AG10803 (cell line): ENCODE measurements at regions not wholly inside any gene's neighbourhood (a gene's known extent, or its start where the extent isn't known, plus 50 kb on each side); places are given as distances from the start of the nearest gene placed in this dataset.
A peak's percentile ranks its signal among the peaks of the same experiment; 100 is the strongest.

Experiments
- DNase-seq: peaks from one replicate; pipeline ENCODE4 v3.0.0; 2010; ENCODE audit warnings: low read depth
- H3K4me3 ChIP-seq: 2 replicates; pipeline ENCODE4 v1.5.1; 2011; ENCODE audit warnings: mild to moderate bottlenecking, low read length, control low read depth
- TF ChIP-seq, protein P1 (sequence below): conservative IDR thresholded peaks from 2 replicates; pipeline ENCODE4 v1.5.1; 2011; ENCODE audit warnings: mild to moderate bottlenecking, low read length, control low read depth, inconsistent platforms

DNA sequence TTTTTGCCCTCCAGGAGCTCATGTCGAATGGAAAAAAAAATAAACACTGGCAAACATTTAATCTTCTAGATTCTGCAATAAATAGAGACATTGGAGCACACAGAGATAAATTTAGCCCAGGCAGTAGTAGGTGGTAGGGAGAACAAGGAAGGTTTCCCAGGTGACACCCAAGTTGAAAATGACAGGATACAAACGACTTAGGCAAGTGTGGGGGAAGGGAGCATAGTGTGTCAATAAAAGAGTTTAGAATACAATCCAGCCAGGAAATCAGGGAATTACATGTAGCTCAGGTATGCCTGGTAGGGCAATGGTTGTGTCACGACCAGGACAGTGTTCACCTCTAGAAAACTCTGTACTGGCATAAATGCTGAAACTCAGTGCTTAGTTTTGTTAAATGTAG is 364.6 kb upstream of the AGTR1 start:
- no peak for DNase-seq
- TF ChIP-seq, protein P1, sequence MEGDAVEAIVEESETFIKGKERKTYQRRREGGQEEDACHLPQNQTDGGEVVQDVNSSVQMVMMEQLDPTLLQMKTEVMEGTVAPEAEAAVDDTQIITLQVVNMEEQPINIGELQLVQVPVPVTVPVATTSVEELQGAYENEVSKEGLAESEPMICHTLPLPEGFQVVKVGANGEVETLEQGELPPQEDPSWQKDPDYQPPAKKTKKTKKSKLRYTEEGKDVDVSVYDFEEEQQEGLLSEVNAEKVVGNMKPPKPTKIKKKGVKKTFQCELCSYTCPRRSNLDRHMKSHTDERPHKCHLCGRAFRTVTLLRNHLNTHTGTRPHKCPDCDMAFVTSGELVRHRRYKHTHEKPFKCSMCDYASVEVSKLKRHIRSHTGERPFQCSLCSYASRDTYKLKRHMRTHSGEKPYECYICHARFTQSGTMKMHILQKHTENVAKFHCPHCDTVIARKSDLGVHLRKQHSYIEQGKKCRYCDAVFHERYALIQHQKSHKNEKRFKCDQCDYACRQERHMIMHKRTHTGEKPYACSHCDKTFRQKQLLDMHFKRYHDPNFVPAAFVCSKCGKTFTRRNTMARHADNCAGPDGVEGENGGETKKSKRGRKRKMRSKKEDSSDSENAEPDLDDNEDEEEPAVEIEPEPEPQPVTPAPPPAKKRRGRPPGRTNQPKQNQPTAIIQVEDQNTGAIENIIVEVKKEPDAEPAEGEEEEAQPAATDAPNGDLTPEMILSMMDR = no peak
- H3K4me3 ChIP-seq = no peak overlapping the region

DNA sequence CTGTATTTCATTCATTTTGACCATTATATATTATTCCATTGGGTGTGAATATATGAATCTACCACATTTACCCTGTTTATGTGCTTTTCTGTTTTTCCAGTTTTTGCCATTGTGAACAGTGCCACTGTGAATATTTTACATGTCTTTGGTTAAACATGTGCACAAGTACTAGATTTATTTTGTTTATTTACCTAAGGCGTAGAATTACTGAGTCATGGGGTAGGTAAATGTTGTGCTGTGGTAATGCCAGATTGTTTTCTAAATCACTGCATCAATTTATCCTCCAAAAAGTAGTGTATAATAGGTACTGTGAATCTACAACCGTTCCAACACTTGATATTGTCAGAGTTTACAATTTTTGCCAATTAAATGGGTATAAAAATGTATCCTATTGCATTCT is 362.1 kb upstream of the AGTR1 start:
- DNase-seq = no peak
- TF ChIP-seq, protein P1 = no peak
- H3K4me3 ChIP-seq = no peak overlapping the region

DNA sequence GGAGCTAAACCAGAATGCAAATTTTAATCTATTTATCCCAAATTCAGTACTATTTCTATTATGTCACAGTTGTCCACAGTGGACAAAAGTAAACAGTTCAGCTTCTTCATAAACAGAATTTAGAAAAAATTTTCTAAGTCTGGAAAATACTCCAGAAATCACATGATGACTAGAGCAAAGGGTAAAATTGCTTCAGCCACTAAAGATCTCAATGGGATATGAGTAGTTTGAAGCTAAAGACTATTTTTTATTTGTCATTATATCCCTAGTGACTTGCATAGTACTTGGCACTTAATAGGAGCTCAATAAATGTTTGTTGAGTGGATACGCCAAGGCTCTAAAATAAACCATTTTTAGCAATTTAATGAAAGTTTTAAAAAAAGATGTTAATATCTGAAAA is 354.3 kb upstream of the AGTR1 start:
- no peak for DNase-seq
- TF ChIP-seq, protein P1 = no peak

DNA sequence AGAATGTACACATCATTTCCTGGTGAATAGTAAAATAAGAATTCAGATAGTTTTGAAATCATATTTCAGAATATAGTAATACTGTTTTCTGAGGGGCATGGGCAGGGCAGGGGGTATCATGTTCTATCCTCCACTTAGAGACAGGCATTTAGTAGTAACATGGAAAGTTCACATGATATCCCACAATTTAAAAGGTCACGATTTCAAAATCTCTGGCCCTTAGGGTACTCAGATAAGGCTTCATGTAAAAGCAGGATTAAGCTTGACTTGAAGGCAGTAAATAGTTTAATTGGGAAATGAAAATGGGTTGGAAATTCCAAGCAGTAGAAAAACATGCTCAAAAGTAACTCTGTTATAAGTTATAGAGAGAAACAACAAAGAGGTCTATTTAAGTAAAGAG is 353.2 kb upstream of the AGTR1 start:
- DNase-seq = no peak
- H3K4me3 ChIP-seq = no peak overlapping the region
- TF ChIP-seq, protein P1 = no peak

More for the DNA sequence above, 354.3 kb upstream of the AGTR1 start:
- H3K4me3 ChIP-seq = no peak overlapping the region

DNA sequence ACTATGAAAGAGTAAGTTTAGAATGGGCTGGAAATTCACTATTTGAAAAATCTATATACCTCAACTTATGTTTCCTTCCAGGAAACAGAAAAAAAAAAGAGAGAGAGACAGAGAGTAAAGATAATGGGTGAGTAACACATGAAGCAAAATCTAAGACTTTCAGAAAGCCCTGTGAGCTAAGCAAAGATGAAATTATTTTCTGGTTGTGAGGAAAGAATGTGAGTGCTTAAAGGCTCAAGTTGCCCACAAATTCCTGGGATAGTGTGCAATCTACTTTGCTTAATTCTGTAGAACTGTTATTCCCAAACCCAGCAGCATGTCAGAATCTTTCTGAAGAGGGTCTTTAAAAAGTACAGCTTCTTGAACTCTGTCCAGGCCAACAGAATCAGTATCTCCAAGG is 337.7 kb upstream of the AGTR1 start:
- no peak overlapping the region for H3K4me3 ChIP-seq
- TF ChIP-seq, protein P1 = no peak
- DNase-seq = peak; percentile 80

DNA sequence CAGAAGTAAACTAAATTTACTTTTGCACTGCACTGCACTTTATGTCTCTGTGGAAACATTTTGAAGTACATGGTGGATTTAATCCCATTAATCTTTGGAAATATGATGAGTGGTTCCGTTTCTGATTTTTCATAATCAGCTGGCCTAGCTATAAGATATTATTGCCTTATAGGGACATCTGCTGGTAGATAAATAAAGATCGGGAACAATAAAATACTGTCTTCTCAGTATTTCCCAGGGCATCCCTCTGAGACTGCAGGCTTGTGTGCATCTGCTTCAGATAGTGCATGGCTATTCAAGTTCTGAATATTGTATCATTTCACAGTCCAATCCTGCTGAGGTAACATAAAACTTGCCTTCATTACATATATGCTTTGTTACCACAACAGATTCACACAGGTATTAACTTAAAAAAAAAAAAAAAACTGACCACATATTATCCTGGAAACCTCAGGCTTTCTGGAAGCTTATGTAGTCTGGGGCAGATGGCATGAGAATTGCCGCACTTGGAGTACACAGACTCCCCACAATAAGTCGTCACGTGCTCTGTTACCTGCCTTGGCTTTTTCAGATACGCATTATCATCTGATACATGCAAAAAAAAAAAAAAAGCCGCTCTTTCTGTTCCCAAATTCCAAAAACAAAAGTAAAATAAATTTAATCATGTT is 330.8 kb upstream of the AGTR1 start:
- peak; percentile 15 for DNase-seq
- TF ChIP-seq, protein P1 = peak; percentile 42
- no peak overlapping the region for H3K4me3 ChIP-seq

DNA sequence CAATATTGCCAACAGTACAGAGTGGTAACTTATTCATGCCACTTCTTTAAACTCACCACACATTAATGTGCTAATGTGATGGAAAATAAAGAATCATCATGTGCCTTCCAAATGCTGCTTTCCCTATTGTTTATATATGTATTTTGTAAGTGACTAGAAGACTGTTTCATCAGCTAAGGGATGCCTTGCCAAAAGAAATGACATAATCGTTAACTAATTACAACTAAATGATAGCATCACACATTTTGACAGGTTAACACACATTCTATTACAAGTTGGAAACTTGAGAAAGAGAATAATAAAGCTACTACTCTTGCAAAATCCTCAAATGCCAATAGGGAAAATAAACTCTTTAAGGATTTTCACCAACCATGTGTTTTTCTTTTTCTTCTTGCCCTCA is 329.9 kb upstream of the AGTR1 start:
- H3K4me3 ChIP-seq = no peak overlapping the region
- DNase-seq = peak; percentile 17
- TF ChIP-seq, protein P1 = no peak
